H1 (cell line): ENCODE measurements at regions not wholly inside any gene's neighbourhood (a gene's known extent, or its start where the extent isn't known, plus 50 kb on each side); places are given as distances from the start of the nearest gene placed in this dataset.

Experiments
- CHD7 ChIP-seq: fragments of 300-600 bp; sonication (generic); IDR thresholded peaks from 2 replicates; pipeline ENCODE4 v1.7.1; 2012; ENCODE audit warnings: low read length, moderate library complexity, mild to moderate bottlenecking, inconsistent platforms; ENCODE audit not compliant: insufficient replicate concordance

DNA sequence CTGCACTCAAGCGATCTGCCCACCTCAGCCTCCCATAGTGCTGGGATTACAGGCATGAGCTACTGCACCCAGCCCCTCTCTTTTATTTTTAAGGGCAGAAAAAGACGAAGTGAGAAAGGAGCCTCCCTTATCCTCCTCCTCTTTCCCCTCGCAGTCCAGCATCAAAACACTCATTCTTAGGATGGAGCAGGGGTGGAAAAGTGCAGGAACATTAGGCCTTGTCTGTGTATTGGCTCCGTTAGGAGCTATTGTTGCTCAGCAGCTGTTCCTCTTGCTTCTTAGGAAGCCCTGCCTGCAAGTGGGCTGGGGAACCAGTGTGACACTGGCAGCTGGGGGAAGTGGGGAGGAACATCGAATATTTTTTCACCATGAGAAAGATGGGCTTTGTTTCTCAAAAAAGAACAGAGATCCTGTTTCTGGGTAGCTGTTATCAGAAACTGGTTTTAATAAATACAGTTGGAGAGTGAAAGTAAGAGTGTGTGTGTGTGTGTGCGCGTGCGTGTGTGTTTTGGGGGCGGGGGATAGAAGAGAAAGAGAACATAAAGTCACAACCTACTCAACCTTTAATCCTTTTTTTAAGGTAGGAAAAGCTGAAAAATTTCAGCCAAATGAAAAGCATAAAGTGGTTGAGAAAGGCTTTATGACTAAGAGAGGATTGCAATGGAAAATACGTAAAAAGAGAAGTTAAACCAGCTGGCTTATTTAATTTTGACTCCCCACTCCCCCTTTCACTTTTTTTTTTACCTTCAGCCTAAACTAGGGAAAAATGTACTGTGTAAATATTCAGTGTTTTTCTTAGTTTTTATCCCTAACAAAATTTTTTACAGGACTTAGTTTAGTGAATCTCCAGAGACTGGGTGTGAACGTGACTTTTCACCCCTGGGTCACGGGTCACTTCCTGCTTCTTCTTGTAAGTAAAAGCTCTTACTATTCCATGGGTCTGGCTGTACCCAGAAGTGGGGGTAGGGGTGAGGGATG is 197.2 kb upstream of the PLEKHG7 start (continued):
- TF ChIP-seq CHD7: no peak
